Midbrain (tissue), 1 donor: ENCODE measurements at regions not wholly inside any gene's neighbourhood (a gene's known extent, or its start where the extent isn't known, plus 50 kb on each side); places are given as distances from the start of the nearest gene placed in this dataset.

Experiments
- DNase-seq: peaks from one replicate; lab custom pipeline; 2025; lab: John Stamatoyannopoulos, UW

GRCh38 chr14:71636076-71636475 is 296.2 kb upstream of the RGS6 start:
- no peak for DNase-seq

- DNase-seq = no peak
Measured at GRCh38 chr14:71636820-71637471, 295.3 kb upstream of the RGS6 start.

- no peak for DNase-seq
Measured at GRCh38 chr14:71638523-71639196, 293.6 kb upstream of the RGS6 start.

GRCh38 chr14:71642715-71643114 is 289.5 kb upstream of the RGS6 start:
- no peak for DNase-seq

- no peak for DNase-seq
Measured at GRCh38 chr14:71645656-71646055, 286.6 kb upstream of the RGS6 start.

- no peak for DNase-seq
Measured at GRCh38 chr14:71646518-71646917, 285.7 kb upstream of the RGS6 start.

GRCh38 chr14:71647086-71647784 is 285.0 kb upstream of the RGS6 start:
- DNase-seq = no peak

GRCh38 chr14:71648725-71649124 is 283.5 kb upstream of the RGS6 start:
- no peak for DNase-seq

- no peak for DNase-seq
Measured at GRCh38 chr14:71650187-71650755, 282.0 kb upstream of the RGS6 start.

- peak; percentile 9 for DNase-seq
Measured at GRCh38 chr14:71651228-71651627, 281.0 kb upstream of the RGS6 start.

GRCh38 chr14:71652368-71652767 is 279.9 kb upstream of the RGS6 start:
- no peak for DNase-seq

GRCh38 chr14:71654810-71655209 is 277.4 kb upstream of the RGS6 start:
- no peak for DNase-seq

- DNase-seq = no peak
Measured at GRCh38 chr14:71658261-71658860, 273.9 kb upstream of the RGS6 start.

GRCh38 chr14:71659159-71659558 is 273.1 kb upstream of the RGS6 start:
- no peak for DNase-seq

GRCh38 chr14:71661441-71661840 is 270.8 kb upstream of the RGS6 start:
- no peak for DNase-seq

- DNase-seq = no peak
Measured at GRCh38 chr14:71662291-71662790, 269.9 kb upstream of the RGS6 start.

GRCh38 chr14:71665157-71665556 is 267.1 kb upstream of the RGS6 start:
- DNase-seq = no peak

- DNase-seq = no peak
Measured at GRCh38 chr14:71665781-71666180, 266.4 kb upstream of the RGS6 start.

GRCh38 chr14:71666571-71667145 is 265.6 kb upstream of the RGS6 start:
- no peak for DNase-seq

GRCh38 chr14:71668186-71668912 is 263.9 kb upstream of the RGS6 start:
- DNase-seq = no peak

- DNase-seq = no peak
Measured at GRCh38 chr14:71672596-71672995, 259.6 kb upstream of the RGS6 start.
